ENCODE measurements at regions not wholly inside any gene's neighbourhood (a gene's known extent, or its start where the extent isn't known, plus 50 kb on each side); places are given as distances from the start of the nearest gene placed in this dataset.

GRCh38 chr6:82118150-82118562 is 129.4 kb downstream of the IBTK start:
- H3K4me1 ChIP-seq (ENCODE audit: control insufficient read depth, insufficient read depth, low read length): no peaks in the 10 kb centered on the region
- H3K27ac ChIP-seq (ENCODE audit: extremely low read depth, low read depth, low read length): no peak overlapping the region
- H3K36me3 ChIP-seq (ENCODE audit: control insufficient read depth in 2 of 2, insufficient read depth in 1 of 2, low read length in 2 of 2): no peaks in the 10 kb centered on the region
- ChIA-PET CTCF (no interaction called here), POLR2A (no interaction called here)
- no peak overlapping the region for H3K4me3 ChIP-seq (ENCODE audit: low read depth, low read length)
- TF ChIP-seq, protein P1, sequence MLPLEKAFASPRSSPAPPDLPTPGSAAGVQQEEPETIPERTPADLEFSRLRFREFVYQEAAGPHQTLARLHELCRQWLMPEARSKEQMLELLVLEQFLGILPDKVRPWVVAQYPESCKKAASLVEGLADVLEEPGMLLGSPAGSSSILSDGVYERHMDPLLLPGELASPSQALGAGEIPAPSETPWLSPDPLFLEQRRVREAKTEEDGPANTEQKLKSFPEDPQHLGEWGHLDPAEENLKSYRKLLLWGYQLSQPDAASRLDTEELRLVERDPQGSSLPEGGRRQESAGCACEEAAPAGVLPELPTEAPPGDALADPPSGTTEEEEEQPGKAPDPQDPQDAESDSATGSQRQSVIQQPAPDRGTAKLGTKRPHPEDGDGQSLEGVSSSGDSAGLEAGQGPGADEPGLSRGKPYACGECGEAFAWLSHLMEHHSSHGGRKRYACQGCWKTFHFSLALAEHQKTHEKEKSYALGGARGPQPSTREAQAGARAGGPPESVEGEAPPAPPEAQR (tag by site-specific recombination; IDR thresholded peaks at IDR 0.05): no peak
- TF ChIP-seq FEZF1 (tag by site-specific recombination; IDR thresholded peaks at IDR 0.05) (no peak), ZBTB20 (tag by site-specific recombination; IDR thresholded peaks at IDR 0.05) (no peak), GLI2 (tag by site-specific recombination; IDR thresholded peaks at IDR 0.05; ENCODE audit: borderline replicate concordance, low read depth) (no peak), ZNF639 (tag by site-specific recombination; IDR thresholded peaks at IDR 0.05) (no peak)
- H3K9me3 ChIP-seq (ENCODE audit: control insufficient read depth, insufficient read depth, low read depth, low read length): no peaks in the 10 kb centered on the region

DNA sequence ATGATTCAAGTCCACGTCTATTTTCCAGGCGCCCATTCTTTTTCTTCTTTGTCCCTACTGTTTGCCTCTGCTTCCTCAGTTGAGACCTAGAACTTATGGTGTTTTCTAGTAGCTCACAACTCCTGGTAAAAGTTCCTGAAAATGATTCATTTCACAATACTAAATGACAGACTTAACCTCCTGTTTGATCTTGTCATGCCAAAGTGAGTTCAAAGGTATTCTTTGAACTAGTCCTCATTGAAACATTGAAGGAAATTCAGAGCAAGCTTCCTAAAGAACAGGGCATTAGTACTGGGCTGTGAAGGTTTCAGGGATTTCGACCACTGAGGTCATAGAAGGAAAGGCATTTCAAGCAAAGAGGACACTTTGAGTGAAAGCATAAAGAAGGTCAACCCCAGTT is 132.8 kb downstream of the IBTK start:
- H3K36me3 ChIP-seq (ENCODE audit: control insufficient read depth in 2 of 2, insufficient read depth in 1 of 2, low read length in 2 of 2): no peaks in the 10 kb centered on the region
- TF ChIP-seq ZNF302 (tag by site-specific recombination; IDR thresholded peaks at IDR 0.05; ENCODE audit: low read depth) (no peak), BCL6B (tag by site-specific recombination; IDR thresholded peaks at IDR 0.05) (no peak), ZNF23 (tag by site-specific recombination; IDR thresholded peaks at IDR 0.05; ENCODE audit: borderline replicate concordance) (no peak), ZNF350 (tag by site-specific recombination; IDR thresholded peaks at IDR 0.05) (no peak), ZSCAN16 (tag by site-specific recombination; IDR thresholded peaks at IDR 0.05) (no peak), ZFHX2 (tag by site-specific recombination; conservative IDR thresholded peaks at IDR 0.05) (no peak), GLIS2 (tag by site-specific recombination; IDR thresholded peaks at IDR 0.05) (no peak), PRDM2 (tag by site-specific recombination; IDR thresholded peaks at IDR 0.05; ENCODE audit: borderline replicate concordance) (no peak), ZBTB6 (tag by site-specific recombination; IDR thresholded peaks at IDR 0.05) (no peak), ZNF426 (tag by site-specific recombination; IDR thresholded peaks at IDR 0.05) (no peak), ZNF48 (tag by site-specific recombination; IDR thresholded peaks at IDR 0.05) (no peak), ZNF324 (tag by site-specific recombination; IDR thresholded peaks at IDR 0.05) (no peak), REST (tag by site-specific recombination; IDR thresholded peaks at IDR 0.05) (no peak), YY1 (tag by site-specific recombination; IDR thresholded peaks at IDR 0.05) (no peak), ZNF664 (tag by site-specific recombination; IDR thresholded peaks at IDR 0.05) (no peak), ZNF114 (tag by site-specific recombination; IDR thresholded peaks at IDR 0.05) (no peak)

More for the DNA sequence above, 132.8 kb downstream of the IBTK start:
- H3K9me3 ChIP-seq (ENCODE audit: control insufficient read depth, insufficient read depth, low read depth, low read length): no peaks in the 10 kb centered on the region
- H3K27ac ChIP-seq (ENCODE audit: extremely low read depth, low read depth, low read length): no peak overlapping the region
- no peaks in the 10 kb centered on the region for H3K4me1 ChIP-seq (ENCODE audit: control insufficient read depth, insufficient read depth, low read length)
- CTCF ChIA-PET: no interaction called here
- POLR2A ChIA-PET: no interaction called here
- no peak overlapping the region for H3K4me3 ChIP-seq (ENCODE audit: low read depth, low read length)

Data from HEK293 (cell line).